H9 (cell line): ENCODE measurements at regions not wholly inside any gene's neighbourhood (a gene's known extent, or its start where the extent isn't known, plus 50 kb on each side); places are given as distances from the start of the nearest gene placed in this dataset.
"Not testable (repeated sequence)": the region's sequence is repeated elsewhere in the genome, so short reads cannot be mapped to it uniquely, and the experiment has no call there.

Source experiments
- DNase-seq: peaks from one replicate; pipeline ENCODE4 v3.0.0-alpha.2; 2017
- H2AFZ ChIP-seq: one replicate; pipeline ENCODE4 v1.6.1; 2013; ENCODE audit warnings: mild to moderate bottlenecking, low read length, control low read depth, moderate library complexity
- H2AK5ac ChIP-seq: 2 replicates; pipeline ENCODE4 v1.6.1; 2013; ENCODE audit warnings: low read length, control low read depth, mixed read lengths; ENCODE audit not compliant: insufficient read length
- H2BK120ac ChIP-seq: one replicate; pipeline ENCODE4 v1.6.1; 2013; ENCODE audit warnings: low read depth, mild to moderate bottlenecking, low read length, control low read depth, inconsistent platforms; ENCODE audit not compliant: poor library complexity, severe bottlenecking
- H2BK12ac ChIP-seq: 2 replicates; pipeline ENCODE4 v1.6.1; 2013; ENCODE audit warnings: low read length, control low read depth, mixed read lengths, low read depth; ENCODE audit not compliant: insufficient read length
- H2BK15ac ChIP-seq: 2 replicates; pipeline ENCODE4 v1.6.1; 2013; ENCODE audit warnings: low read depth, low read length, control low read depth
- H2BK20ac ChIP-seq: one replicate; pipeline ENCODE4 v1.6.1; 2013; ENCODE audit warnings: low read depth, mild to moderate bottlenecking, low read length, control low read depth, inconsistent platforms; ENCODE audit not compliant: poor library complexity, severe bottlenecking
- H2BK5ac ChIP-seq: 2 replicates; pipeline ENCODE4 v1.6.1; 2013; ENCODE audit warnings: low read length, control low read depth, mixed read lengths; ENCODE audit not compliant: insufficient read length
- H3K14ac ChIP-seq: 2 replicates; pipeline ENCODE4 v1.6.1; 2013; ENCODE audit warnings: low read length, control low read depth; ENCODE audit not compliant: insufficient read depth
- H3K18ac ChIP-seq: 2 replicates; pipeline ENCODE4 v1.6.1; 2013; ENCODE audit warnings: low read depth, mild to moderate bottlenecking, mixed read lengths, low read length, control low read depth; ENCODE audit not compliant: insufficient read length
- H3K23ac ChIP-seq: 2 replicates; pipeline ENCODE4 v1.6.1; 2013; ENCODE audit warnings: low read length, control low read depth, mixed read lengths, low read depth; ENCODE audit not compliant: insufficient read length
- H3K23me2 ChIP-seq: 2 replicates; pipeline ENCODE4 v1.6.1; 2013; ENCODE audit warnings: low read depth, mild to moderate bottlenecking, mixed read lengths, low read length, control low read depth; ENCODE audit not compliant: insufficient read length, poor library complexity, severe bottlenecking
- H3K27ac ChIP-seq: 2 replicates; pipeline ENCODE4 v1.5.1; 2013; ENCODE audit warnings: low read length, control low read depth, mixed read lengths, low read depth; ENCODE audit not compliant: insufficient read length
- H3K27me3 ChIP-seq: 2 replicates; pipeline ENCODE4 v1.6.1; 2013; ENCODE audit warnings: low read length, control low read depth, inconsistent platforms; ENCODE audit not compliant: insufficient read depth
- H3K4ac ChIP-seq: 2 replicates; pipeline ENCODE4 v1.6.1; 2013; ENCODE audit warnings: low read depth, mild to moderate bottlenecking, control low read depth, inconsistent platforms, low read length, moderate library complexity
- H3K4me1 ChIP-seq: 2 replicates; pipeline ENCODE4 v1.6.1; 2013; ENCODE audit warnings: low read length, control low read depth, inconsistent platforms; ENCODE audit not compliant: insufficient read depth
- H3K4me2 ChIP-seq: 2 replicates; pipeline ENCODE4 v1.6.1; 2013; ENCODE audit warnings: low read length, control low read depth, mixed read lengths; ENCODE audit not compliant: insufficient read length, insufficient read depth
- H3K56ac ChIP-seq: 2 replicates; pipeline ENCODE4 v1.6.1; 2013; ENCODE audit warnings: low read depth, mild to moderate bottlenecking, mixed read lengths, low read length, control low read depth; ENCODE audit not compliant: insufficient read length
- H3K79me1 ChIP-seq: 2 replicates; pipeline ENCODE4 v1.6.1; 2013; ENCODE audit warnings: low read depth, mild to moderate bottlenecking, moderate library complexity, low read length, control low read depth, inconsistent platforms; ENCODE audit not compliant: insufficient read depth, poor library complexity, severe bottlenecking
- H3K79me2 ChIP-seq: 2 replicates; pipeline ENCODE4 v1.6.1; 2013; ENCODE audit warnings: low read length, control low read depth, inconsistent platforms; ENCODE audit not compliant: insufficient read depth
- H3K9ac ChIP-seq: 2 replicates; pipeline ENCODE4 v1.6.1; 2013; ENCODE audit warnings: low read length, control low read depth, mixed read lengths; ENCODE audit not compliant: insufficient read length; ENCODE audit errors: extremely low read depth
- H3K9me3 ChIP-seq: one replicate; pipeline ENCODE4 v1.6.1; 2013; ENCODE audit warnings: low read depth, low read length, inconsistent platforms; ENCODE audit not compliant: control insufficient read depth
- H3T11ph ChIP-seq: one replicate; pipeline ENCODE4 v1.6.1; 2013; ENCODE audit warnings: mild to moderate bottlenecking, low read length, control low read depth, inconsistent platforms
- H4K20me1 ChIP-seq: one replicate; pipeline ENCODE4 v1.6.1; 2013; ENCODE audit not compliant: control insufficient read depth, insufficient read length, insufficient read depth
- H4K5ac ChIP-seq: 2 replicates; pipeline ENCODE4 v1.6.1; 2013; ENCODE audit warnings: low read depth, mild to moderate bottlenecking, mixed read lengths, low read length, control low read depth; ENCODE audit not compliant: insufficient read length
- H4K8ac ChIP-seq: replicated peaks from 2 replicates; pipeline ENCODE4 v1.6.1; 2013; ENCODE audit warnings: low read length, control low read depth, mixed read lengths, low read depth; ENCODE audit not compliant: insufficient read length
- H4K91ac ChIP-seq: 2 replicates; pipeline ENCODE4 v1.6.1; 2013; ENCODE audit warnings: low read depth, mild to moderate bottlenecking, moderate library complexity, mixed read lengths, low read length, control low read depth; ENCODE audit not compliant: insufficient read length
- H3K27ac Mint-ChIP-seq, 3 experiments: 2 replicates in 2 of 3; 3 replicates in 1 of 3; pipeline ENCODE4 v1.8.0; 2020 to 2021; ENCODE audit warnings: mixed read lengths in 3 of 3, mild to moderate bottlenecking in 1 of 3, moderate library complexity in 1 of 3
- H3K27me3 Mint-ChIP-seq: 2 replicates; pipeline ENCODE4 v1.8.0; 2021; ENCODE audit warnings: low read depth, mild to moderate bottlenecking, moderate library complexity, mixed read lengths
- H3K36me3 Mint-ChIP-seq, 3 experiments: 2 replicates in 2 of 3; 3 replicates in 1 of 3; pipeline ENCODE4 v1.8.0; 2020 to 2021; ENCODE audit warnings: low read depth in 3 of 3, mixed read lengths in 3 of 3; ENCODE audit not compliant: insufficient read depth in 1 of 3
- H3K4me1 Mint-ChIP-seq, 2 experiments: 2 replicates each; pipeline ENCODE4 v1.8.0; 2020; ENCODE audit warnings: mixed read lengths in 2 of 2
- H3K4me3 Mint-ChIP-seq, 2 experiments: 2 replicates in 1 of 2; 3 replicates in 1 of 2; pipeline ENCODE4 v1.8.0; 2020 to 2021; ENCODE audit warnings: mild to moderate bottlenecking in 2 of 2, mixed read lengths in 2 of 2, moderate library complexity in 1 of 2
- H3K9me3 Mint-ChIP-seq, 2 experiments: 2 replicates in 1 of 2; 3 replicates in 1 of 2; pipeline ENCODE4 v1.8.0; 2020; ENCODE audit warnings: mild to moderate bottlenecking in 2 of 2, mixed read lengths in 2 of 2, moderate library complexity in 1 of 2
- WGBS: extraction: QIAGEN DNeasy Blood & Tissue Kit; methylation state at CpG from one replicate; pipeline ENCODE4 v1.1.7; 2013; ENCODE audit warnings: missing lambda C conversion rate, low lambda C conversion rate, mixed read lengths; ENCODE audit not compliant: insufficient read length; ENCODE audit errors: extremely low coverage; 5-methylcytosine and 5-hydroxymethylcytosine counted together
- TF ChIP-seq, protein P1 (sequence below): fragments of 200-600 bp; sonication (generic); conservative IDR thresholded peaks from 3 replicates; pipeline ENCODE4 v1.8.0; 2021; ENCODE audit warnings: antibody characterized with exemption, mild to moderate bottlenecking

DNA sequence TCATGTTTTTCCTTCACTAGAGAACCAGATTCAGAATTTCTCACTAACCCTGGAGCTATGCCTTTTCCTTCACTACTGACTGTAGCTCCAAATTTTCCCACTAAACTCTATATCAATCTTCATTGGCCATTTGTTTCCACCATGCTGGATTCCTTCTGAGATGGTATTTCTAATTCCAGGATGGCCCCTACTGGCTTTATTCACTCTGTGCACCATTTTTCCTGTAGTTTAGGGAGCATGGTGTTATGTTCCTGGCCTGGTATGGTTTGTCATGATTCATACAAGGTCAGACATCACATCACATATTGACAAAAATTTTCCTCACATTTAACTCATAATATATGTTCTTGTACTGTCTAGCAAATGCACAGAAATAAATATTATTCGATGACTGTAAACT, 229.2 kb upstream of the TFPI start:
- Mint-ChIP-seq H3K9me3 (no peaks in the 10 kb centered on the region), H3K27me3 (no peaks in the 10 kb centered on the region), H3K27ac (0 out of 7 replicates have a peak overlapping the region, but pooled peaks of 1 of the 3 experiments have one; percentile 28), H3K4me1 (peaks cover 1 to 9% of the 10 kb centered on the region in 2 experiments; a peak in 1 of 4 replicates), H3K4me3 (no peak overlapping the region), H3K36me3 (no peaks in the 10 kb centered on the region)
- Histone ChIP-seq H3K23me2 (no peaks in the 10 kb centered on the region), H2BK5ac (no peak overlapping the region), H2BK120ac (no peak overlapping the region), H3K23ac (no peak overlapping the region), H4K8ac (no peak overlapping the region), H3K79me1 (no peaks in the 10 kb centered on the region), H2BK15ac (no peak overlapping the region), H3K4me2 (no peak overlapping the region), H4K20me1 (no peaks in the 10 kb centered on the region), H4K5ac (no peak overlapping the region), H3K4ac (no peak overlapping the region), H3K4me1 (no peaks in the 10 kb centered on the region), H2BK12ac (no peak overlapping the region), H2AFZ (no peak overlapping the region), H4K91ac (no peak overlapping the region), H3K14ac (no peak overlapping the region), H3K79me2 (no peaks in the 10 kb centered on the region), H3K27ac (no peak overlapping the region), H2AK5ac (no peak overlapping the region), H3K9ac (no peak overlapping the region), H3K56ac (no peak overlapping the region), H3K18ac (no peak overlapping the region), H3T11ph (no peak overlapping the region), H3K9me3 (no peaks in the 10 kb centered on the region), H2BK20ac (no peak overlapping the region), H3K27me3 (no peaks in the 10 kb centered on the region)
- TF ChIP-seq, protein P1, sequence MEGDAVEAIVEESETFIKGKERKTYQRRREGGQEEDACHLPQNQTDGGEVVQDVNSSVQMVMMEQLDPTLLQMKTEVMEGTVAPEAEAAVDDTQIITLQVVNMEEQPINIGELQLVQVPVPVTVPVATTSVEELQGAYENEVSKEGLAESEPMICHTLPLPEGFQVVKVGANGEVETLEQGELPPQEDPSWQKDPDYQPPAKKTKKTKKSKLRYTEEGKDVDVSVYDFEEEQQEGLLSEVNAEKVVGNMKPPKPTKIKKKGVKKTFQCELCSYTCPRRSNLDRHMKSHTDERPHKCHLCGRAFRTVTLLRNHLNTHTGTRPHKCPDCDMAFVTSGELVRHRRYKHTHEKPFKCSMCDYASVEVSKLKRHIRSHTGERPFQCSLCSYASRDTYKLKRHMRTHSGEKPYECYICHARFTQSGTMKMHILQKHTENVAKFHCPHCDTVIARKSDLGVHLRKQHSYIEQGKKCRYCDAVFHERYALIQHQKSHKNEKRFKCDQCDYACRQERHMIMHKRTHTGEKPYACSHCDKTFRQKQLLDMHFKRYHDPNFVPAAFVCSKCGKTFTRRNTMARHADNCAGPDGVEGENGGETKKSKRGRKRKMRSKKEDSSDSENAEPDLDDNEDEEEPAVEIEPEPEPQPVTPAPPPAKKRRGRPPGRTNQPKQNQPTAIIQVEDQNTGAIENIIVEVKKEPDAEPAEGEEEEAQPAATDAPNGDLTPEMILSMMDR, result peak; percentile 32; the same call in 2 of the 3 replicates
- DNase-seq, result no peak
- no CpG with 5 or more reads among the region's 1 CpG for WGBS

DNA sequence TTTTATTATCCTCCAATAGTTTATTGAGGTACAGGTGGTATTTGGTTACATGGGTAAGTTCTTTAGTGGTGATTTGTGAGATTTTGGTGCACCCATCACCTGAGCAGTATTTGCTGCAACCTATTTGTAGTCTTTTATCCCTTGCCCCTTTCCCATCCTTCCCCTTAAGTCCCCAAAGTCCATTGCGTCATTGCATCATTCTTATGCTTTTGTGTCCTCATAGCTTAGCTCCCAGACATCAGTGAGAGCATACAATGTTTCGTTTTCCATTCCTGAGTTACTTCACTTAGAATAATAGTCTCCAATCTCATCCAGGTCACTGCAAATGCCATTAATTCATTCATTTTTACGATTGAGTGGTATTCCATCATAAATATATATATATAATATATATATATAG, 229.9 kb upstream of the TFPI start:
- not testable (repeated sequence) for H3K4me2 ChIP-seq, H3K27ac Mint-ChIP-seq, H3K9me3 ChIP-seq, H2AFZ ChIP-seq, H2BK15ac ChIP-seq, H3K79me2 ChIP-seq, H2BK120ac ChIP-seq, H3T11ph ChIP-seq, H4K20me1 ChIP-seq, H3K4me3 Mint-ChIP-seq, DNase-seq, H2AK5ac ChIP-seq, H2BK20ac ChIP-seq, H2BK5ac ChIP-seq, H3K4ac ChIP-seq, H3K4me1 ChIP-seq, H2BK12ac ChIP-seq, H3K18ac ChIP-seq, H3K4me1 Mint-ChIP-seq, H3K23me2 ChIP-seq, H3K9me3 Mint-ChIP-seq, H4K91ac ChIP-seq, H3K27ac ChIP-seq, H4K5ac ChIP-seq, H3K79me1 ChIP-seq, H3K56ac ChIP-seq, H3K14ac ChIP-seq, H3K27me3 Mint-ChIP-seq, H3K36me3 Mint-ChIP-seq, H4K8ac ChIP-seq, H3K9ac ChIP-seq, H3K23ac ChIP-seq, H3K27me3 ChIP-seq
- no CpG with 5 or more reads among the region's 3 CpGs for WGBS
